Fibroblast of lung (primary cell): ENCODE measurements at regions not wholly inside any gene's neighbourhood (a gene's known extent, or its start where the extent isn't known, plus 50 kb on each side); places are given as distances from the start of the nearest gene placed in this dataset.

Experiments
- CTCF ChIP-seq, 2 donors: IDR thresholded peaks in 1 of 2; conservative IDR thresholded peaks in 1 of 2; 1 replicate in 1 of 2; 2 replicates in 1 of 2; pipeline ENCODE4 v1.5.1; 2011 to 2012; ENCODE audit warnings: low read length in 2 of 2, control low read depth in 1 of 2, inconsistent platforms in 1 of 2, low read depth in 1 of 2, mild to moderate bottlenecking in 1 of 2
- EZH2 ChIP-seq: IDR thresholded peaks from 2 replicates; pipeline ENCODE4 v1.5.1; 2012; ENCODE audit warnings: low read length, control low read depth, mild to moderate bottlenecking; ENCODE audit errors: missing control alignments

GRCh38 chr1:101364370-101365120 is 127.7 kb downstream of the S1PR1 start:
- TF ChIP-seq CTCF (conservative IDR thresholded peaks at IDR 0.05 in 1 of 2, IDR thresholded peaks at IDR 0.05 in 1 of 2; ENCODE audit: low read depth in 1 of 2, low read length in 2 of 2) (no peak), EZH2 (no peak)
